Left cardiac atrium (tissue), 4 donors: ENCODE measurements at regions not wholly inside any gene's neighbourhood (a gene's known extent, or its start where the extent isn't known, plus 50 kb on each side); places are given as distances from the start of the nearest gene placed in this dataset.
A peak's percentile ranks its signal among the peaks of the same experiment; 100 is the strongest.
"Not testable (repeated sequence)": the region's sequence is repeated elsewhere in the genome, so short reads cannot be mapped to it uniquely, and the experiment has no call there.

Experiments used
- ATAC-seq, 2 donors: fragments of 200-7000 bp; cut with Tn5 transposase; one replicate each; pipeline ENCODE4 v1.9.1; 2020; ENCODE audit warnings: mild to moderate bottlenecking in 2 of 2, moderate library complexity in 2 of 2
- DNase-seq: peaks from one replicate; pipeline ENCODE4 v3.0.0-alpha.2; 2020
- intact Hi-C, 2 donors: fragments of 100-400 bp; cut with DNase I; formaldehyde crosslinking; loops; one replicate each; pipeline versions ENCODE4 v1.14.1 to v1.15.1; 2022 to 2023
- donor health status: DM: no; HTN: yes; CAD: no.
- donor health status: DM: no; HTN: yes; CAD: no; lungs with severe emphysema.
- donor health status: DM: yes; HTN: yes; CAD: no.
- donor health status: Dilated cardiomyopathy.

GRCh38 chr6:91088976-91089375 is 502.1 kb upstream of the MAP3K7 start:
- intact Hi-C loops = loop anchor here in 1 of 2 donors (10.0 kb wide), 1 partner anchor 1686 kb away; no protein-coding TSS in a partner anchor
- ATAC-seq (no peak), DNase-seq (no peak)

- no peak for DNase-seq
- ATAC-seq = no peak
- intact Hi-C loops = loop anchor here in 1 of 2 donors (10.0 kb wide), 1 partner anchor 1686 kb away; no protein-coding TSS in a partner anchor
Measured at GRCh38 chr6:91088515-91088914, 501.6 kb upstream of the MAP3K7 start.

GRCh38 chr6:91087908-91088307 is 501.0 kb upstream of the MAP3K7 start:
- ATAC-seq (no peak), DNase-seq (no peak)
- intact Hi-C loops = loop anchor here in 1 of 2 donors (10.0 kb wide), 1 partner anchor 1687 kb away; no protein-coding TSS in a partner anchor

GRCh38 chr6:91083211-91083610 is 496.3 kb upstream of the MAP3K7 start:
- ATAC-seq (no peak), DNase-seq (no peak)
- intact Hi-C loops = loop anchor here in 1 of 2 donors (10.0 kb wide), 1 partner anchor 1692 kb away; no protein-coding TSS in a partner anchor

- peak in 1 of 2 donors; percentile 81 for ATAC-seq
- intact Hi-C loops = loop anchor here in 1 of 2 donors (10.0 kb wide), 1 partner anchor 1692 kb away; no protein-coding TSS in a partner anchor
- DNase-seq = no peak
Measured at GRCh38 chr6:91082311-91082832, 495.5 kb upstream of the MAP3K7 start.

GRCh38 chr6:91081452-91082067 is 494.7 kb upstream of the MAP3K7 start:
- intact Hi-C loops = loop anchor here in 1 of 2 donors (10.0 kb wide), 1 partner anchor 1693 kb away; no protein-coding TSS in a partner anchor
- ATAC-seq (peak in 1 of 2 donors; percentile 58), DNase-seq (no peak)

GRCh38 chr6:91080871-91081270 is 494.0 kb upstream of the MAP3K7 start:
- intact Hi-C loops = loop anchor here in 1 of 2 donors (10.0 kb wide), 1 partner anchor 1694 kb away; no protein-coding TSS in a partner anchor
- DNase-seq = no peak
- no peak for ATAC-seq

GRCh38 chr6:91079969-91080368 is 493.1 kb upstream of the MAP3K7 start:
- DNase-seq (no peak), ATAC-seq (no peak)
- intact Hi-C loops = loop anchor here in 1 of 2 donors (10.0 kb wide), 1 partner anchor 1695 kb away; no protein-coding TSS in a partner anchor

- intact Hi-C loops = no loop called here
- ATAC-seq = no peak
- DNase-seq = no peak
Measured at GRCh38 chr6:91075244-91075976, 488.5 kb upstream of the MAP3K7 start.

GRCh38 chr6:91063362-91063761 is 476.5 kb upstream of the MAP3K7 start:
- ATAC-seq = no peak
- intact Hi-C loops = no loop called here

GRCh38 chr6:91057689-91058088 is 470.8 kb upstream of the MAP3K7 start:
- DNase-seq (no peak), ATAC-seq (no peak)
- intact Hi-C loops = no loop called here

More at GRCh38 chr6:91063362-91063761, 476.5 kb upstream of the MAP3K7 start:
- no peak for DNase-seq

GRCh38 chr6:91055959-91056358 is 469.1 kb upstream of the MAP3K7 start:
- no peak for DNase-seq
- intact Hi-C loops = no loop called here
- no peak for ATAC-seq

- ATAC-seq, DNase-seq, intact Hi-C loops: not testable (repeated sequence)
Measured at GRCh38 chr6:91052473-91053450, 465.9 kb upstream of the MAP3K7 start.

GRCh38 chr6:91045161-91045560 is 458.3 kb upstream of the MAP3K7 start:
- intact Hi-C loops = no loop called here
- DNase-seq = no peak
- ATAC-seq = peak; percentile 41 to 53

GRCh38 chr6:91043751-91044150 is 456.9 kb upstream of the MAP3K7 start:
- DNase-seq = no peak
- no peak for ATAC-seq
- intact Hi-C loops = no loop called here

GRCh38 chr6:91042656-91043055 is 455.8 kb upstream of the MAP3K7 start:
- DNase-seq (no peak), ATAC-seq (no peak)
- intact Hi-C loops = no loop called here

GRCh38 chr6:91033964-91034363 is 447.1 kb upstream of the MAP3K7 start:
- ATAC-seq = no peak
- no peak for DNase-seq
- intact Hi-C loops = no loop called here

GRCh38 chr6:91031581-91031980 is 444.7 kb upstream of the MAP3K7 start:
- DNase-seq (no peak), ATAC-seq (no peak)
- intact Hi-C loops = no loop called here

GRCh38 chr6:91029211-91029610 is 442.3 kb upstream of the MAP3K7 start:
- intact Hi-C loops = no loop called here
- no peak for DNase-seq
- no peak for ATAC-seq
